GM23248 (cell line): ENCODE measurements at regions not wholly inside any gene's neighbourhood (a gene's known extent, or its start where the extent isn't known, plus 50 kb on each side); places are given as distances from the start of the nearest gene placed in this dataset.

Experiments used
- DNase-seq: peaks from one replicate; pipeline ENCODE4 v3.0.0-alpha.2; 2015
- H2AFZ ChIP-seq: fragments of 200-600 bp; sonication (generic); 2 replicates; pipeline ENCODE4 v1.6.1; 2016; ENCODE audit warnings: antibody characterized with exemption
- H3F3A ChIP-seq: fragments of 200-600 bp; sonication (generic); 2 replicates; pipeline ENCODE4 v1.6.1; 2016; ENCODE audit warnings: mild to moderate bottlenecking, antibody characterized with exemption, mixed run types; ENCODE audit not compliant: insufficient read depth
- H3K27ac ChIP-seq: fragments of 200-600 bp; sonication (generic); 2 replicates; pipeline ENCODE4 v1.5.1; 2016; ENCODE audit warnings: mild to moderate bottlenecking
- H3K27me3 ChIP-seq: fragments of 200-600 bp; sonication (generic); replicated peaks from 2 replicates; pipeline ENCODE4 v1.6.1; 2016; ENCODE audit warnings: mild to moderate bottlenecking; ENCODE audit not compliant: insufficient read depth
- H3K36me3 ChIP-seq: fragments of 200-600 bp; sonication (generic); 2 replicates; pipeline ENCODE4 v1.6.1; 2016; ENCODE audit warnings: low read depth, mild to moderate bottlenecking
- H3K4me1 ChIP-seq: fragments of 200-600 bp; sonication (generic); 2 replicates; pipeline ENCODE4 v1.6.1; 2016; ENCODE audit warnings: mild to moderate bottlenecking; ENCODE audit not compliant: insufficient read depth
- H3K4me2 ChIP-seq: fragments of 200-600 bp; sonication (generic); one replicate; pipeline ENCODE4 v1.6.1; 2016; ENCODE audit warnings: mild to moderate bottlenecking; ENCODE audit not compliant: unreplicated experiment
- H3K4me3 ChIP-seq: fragments of 200-600 bp; sonication (generic); 2 replicates; pipeline ENCODE4 v1.5.1; 2016; ENCODE audit warnings: mild to moderate bottlenecking
- H3K79me2 ChIP-seq: fragments of 200-600 bp; sonication (generic); 2 replicates; pipeline ENCODE4 v1.6.1; 2016; ENCODE audit warnings: mild to moderate bottlenecking; ENCODE audit not compliant: insufficient read depth
- H3K9ac ChIP-seq: fragments of 200-600 bp; sonication (generic); 2 replicates; pipeline ENCODE4 v1.6.1; 2016; ENCODE audit warnings: mild to moderate bottlenecking
- H3K9me2 ChIP-seq: fragments of 200-600 bp; sonication (generic); 2 replicates; pipeline ENCODE4 v1.6.1; 2016; ENCODE audit warnings: mixed run types, mild to moderate bottlenecking, moderate library complexity; ENCODE audit not compliant: insufficient read depth
- H3K9me3 ChIP-seq: fragments of 200-600 bp; sonication (generic); one replicate; pipeline ENCODE4 v1.6.1; 2017; ENCODE audit warnings: low read depth
- H4K20me1 ChIP-seq: fragments of 200-600 bp; sonication (generic); 2 replicates; pipeline ENCODE4 v1.6.0; 2016; ENCODE audit not compliant: insufficient read depth
- EZH2 ChIP-seq: fragments of 200-600 bp; sonication (generic); IDR thresholded peaks from 2 replicates; pipeline ENCODE4 v1.6.1; 2018; ENCODE audit warnings: antibody characterized with exemption, mild to moderate bottlenecking; ENCODE audit not compliant: insufficient read depth, poor library complexity, severe bottlenecking
- EZH2phosphoT487 ChIP-seq: fragments of 200-600 bp; sonication (generic); IDR thresholded peaks from 2 replicates; pipeline ENCODE4 v1.6.1; 2018; ENCODE audit warnings: antibody characterized with exemption, moderate library complexity, mild to moderate bottlenecking, low read depth; ENCODE audit not compliant: insufficient read depth
- whole genome bisulfite sequencing, 2 experiments: methylation state at CpG; one replicate each; pipeline ENCODE4 v1.1.6; 2015 to 2017; ENCODE audit warnings: low lambda C conversion rate in 2 of 2, low coverage in 1 of 2; ENCODE audit errors: missing lambda C conversion rate in 2 of 2; 5-methylcytosine and 5-hydroxymethylcytosine counted together
- in situ Hi-C: fragments of 300-500 bp; cut with MboI; formaldehyde crosslinking; loops from 2 replicates; pipeline ENCODE4 v1.15.0; 2020

GRCh38 chr11:91828901-91829300, 395.7 kb upstream of the FAT3 start:
- in situ Hi-C loops = no loop called here
- H3K4me1 ChIP-seq = no peaks in the 10 kb centered on the region
- H3K4me3 ChIP-seq = no peak overlapping the region
- H3K9me2 ChIP-seq = no peaks in the 10 kb centered on the region
- no peaks in the 10 kb centered on the region for H3K27me3 ChIP-seq
- no peaks in the 10 kb centered on the region for H3K79me2 ChIP-seq
- DNase-seq = no peak
- no peaks in the 10 kb centered on the region for H3K9me3 ChIP-seq
- no peak overlapping the region for H3K4me2 ChIP-seq
- no peak overlapping the region for H2AFZ ChIP-seq
- H3K36me3 ChIP-seq = no peaks in the 10 kb centered on the region
- H3K9ac ChIP-seq = no peak overlapping the region
- 43 to 44% methylated on average over 4 of the region's 4 CpGs for WGBS, 2 experiments
- no peaks in the 10 kb centered on the region for H3F3A ChIP-seq
- H3K27ac ChIP-seq = no peak overlapping the region
- TF ChIP-seq EZH2 (no peak), EZH2phosphoT487 (no peak)
- H4K20me1 ChIP-seq = no peaks in the 10 kb centered on the region

GRCh38 chr11:91825777-91826176, 398.8 kb upstream of the FAT3 start:
- no peaks in the 10 kb centered on the region for H3K27me3 ChIP-seq
- no peak overlapping the region for H3K4me3 ChIP-seq
- TF ChIP-seq EZH2 (no peak), EZH2phosphoT487 (no peak)
- no peaks in the 10 kb centered on the region for H3K4me1 ChIP-seq
- H3F3A ChIP-seq = no peaks in the 10 kb centered on the region
- H3K9me2 ChIP-seq = no peaks in the 10 kb centered on the region
- H3K79me2 ChIP-seq = no peaks in the 10 kb centered on the region
- H3K36me3 ChIP-seq = no peaks in the 10 kb centered on the region
- H3K9ac ChIP-seq = no peak overlapping the region
- H4K20me1 ChIP-seq = no peaks in the 10 kb centered on the region
- in situ Hi-C loops = no loop called here
- H3K4me2 ChIP-seq = no peak overlapping the region
- H2AFZ ChIP-seq = no peak overlapping the region
- no peak overlapping the region for H3K27ac ChIP-seq
- no peaks in the 10 kb centered on the region for H3K9me3 ChIP-seq
- 15 to 19% methylated on average over 2 of the region's 2 CpGs for WGBS, 2 experiments
- no peak for DNase-seq

DNA sequence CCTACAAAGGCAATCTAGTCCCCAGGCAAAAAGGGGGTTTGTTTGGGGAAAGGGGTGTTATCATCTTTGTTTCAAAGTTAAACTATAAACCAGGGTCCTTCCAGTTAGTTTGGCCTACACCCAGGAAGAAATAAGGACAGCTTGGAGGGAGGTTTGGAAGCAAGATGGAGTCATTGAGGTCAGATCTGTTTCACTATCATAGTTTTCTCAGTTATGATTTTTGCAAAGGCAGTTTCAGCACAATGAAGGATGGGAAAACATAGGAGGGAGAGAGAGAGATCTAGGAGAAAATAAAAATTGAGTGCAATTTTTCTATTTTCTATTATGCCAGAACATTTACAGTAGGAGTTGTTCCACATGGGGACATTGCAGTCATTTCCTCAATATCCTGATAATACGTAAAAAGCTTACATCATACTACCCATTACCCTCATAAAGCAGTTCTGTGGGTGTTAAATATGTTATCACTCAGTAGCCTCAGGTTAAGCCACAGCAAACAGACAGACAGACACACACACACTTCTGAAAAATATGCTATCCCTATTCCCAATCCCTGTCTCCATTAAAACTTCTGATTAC, 401.3 kb upstream of the FAT3 start:
- Histone ChIP-seq H3K27me3 (no peaks in the 10 kb centered on the region), H4K20me1 (no peaks in the 10 kb centered on the region), H3K4me1 (no peaks in the 10 kb centered on the region), H2AFZ (no peak overlapping the region), H3K9me2 (no peaks in the 10 kb centered on the region), H3K4me3 (no peak overlapping the region), H3K4me2 (no peak overlapping the region), H3K79me2 (no peaks in the 10 kb centered on the region), H3K9ac (no peak overlapping the region), H3F3A (no peaks in the 10 kb centered on the region), H3K27ac (no peak overlapping the region), H3K9me3 (no peaks in the 10 kb centered on the region), H3K36me3 (no peaks in the 10 kb centered on the region)
- TF ChIP-seq EZH2phosphoT487 (no peak), EZH2 (no peak)
- 21 to 32% methylated on average over 1 of the region's 1 CpG for WGBS, 2 experiments
- in situ Hi-C loops = no loop called here
- no peak for DNase-seq

DNA sequence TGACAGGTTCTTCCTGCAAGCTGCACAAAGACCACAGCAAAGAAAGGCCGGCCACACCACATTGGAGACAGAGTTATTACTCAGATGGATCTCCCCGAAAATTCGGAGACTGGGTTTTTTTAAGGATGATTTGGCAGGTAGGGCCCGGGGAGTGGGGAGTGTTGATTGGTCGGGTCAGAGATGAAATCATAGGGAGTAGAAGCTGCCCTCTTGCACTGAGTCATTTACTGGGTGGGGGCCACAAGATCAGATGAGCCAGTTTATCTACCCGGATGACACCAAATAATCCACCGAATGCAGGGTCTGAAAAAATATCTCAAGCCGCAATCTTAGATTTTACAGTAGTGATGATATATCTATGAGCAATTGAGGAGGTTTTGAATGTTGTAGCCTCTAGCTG, 401.8 kb upstream of the FAT3 start:
- 38 to 41% methylated on average over 8 of the region's 8 CpGs for WGBS, 2 experiments
- no peak overlapping the region for H3K4me3 ChIP-seq
- H3K27me3 ChIP-seq = no peaks in the 10 kb centered on the region
- H3K36me3 ChIP-seq = no peaks in the 10 kb centered on the region
- in situ Hi-C loops = no loop called here
- no peak overlapping the region for H2AFZ ChIP-seq
- H3K4me1 ChIP-seq = no peaks in the 10 kb centered on the region
- no peak overlapping the region for H3K9ac ChIP-seq
- H3F3A ChIP-seq = no peaks in the 10 kb centered on the region
- H3K79me2 ChIP-seq = no peaks in the 10 kb centered on the region
- no peak overlapping the region for H3K4me2 ChIP-seq
- no peaks in the 10 kb centered on the region for H4K20me1 ChIP-seq
- no peak for TF ChIP-seq EZH2
- no peak for TF ChIP-seq EZH2phosphoT487
- no peaks in the 10 kb centered on the region for H3K9me2 ChIP-seq
- H3K27ac ChIP-seq = no peak overlapping the region
- DNase-seq = no peak
- H3K9me3 ChIP-seq = no peaks in the 10 kb centered on the region

DNA sequence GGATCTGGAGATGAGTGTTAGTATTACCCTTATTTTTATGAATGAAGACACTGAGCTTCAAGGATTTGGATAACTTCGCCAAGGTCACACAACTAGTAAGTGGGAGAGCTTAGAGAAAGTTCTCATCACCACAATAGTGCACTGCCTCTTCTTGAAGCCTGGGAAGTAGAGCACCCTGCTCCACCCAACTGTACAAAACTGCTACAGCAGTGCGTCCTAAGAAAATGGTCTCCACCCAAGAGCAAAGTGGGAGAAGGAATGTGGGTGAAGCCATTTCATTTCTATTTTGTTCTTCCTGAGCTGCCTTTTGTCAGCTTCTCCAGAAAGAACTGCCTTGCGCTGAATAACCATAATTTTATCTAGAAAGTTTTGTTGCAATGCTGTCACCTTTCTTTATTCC, 403.9 kb upstream of the FAT3 start:
- in situ Hi-C loops = no loop called here
- no peak for DNase-seq
- Histone ChIP-seq H4K20me1 (no peaks in the 10 kb centered on the region), H3K27me3 (no peaks in the 10 kb centered on the region), H3K9me2 (no peaks in the 10 kb centered on the region), H3K79me2 (no peaks in the 10 kb centered on the region), H3K9me3 (no peaks in the 10 kb centered on the region), H3K4me1 (no peaks in the 10 kb centered on the region), H3K4me2 (no peak overlapping the region), H3K27ac (no peak overlapping the region), H3F3A (no peaks in the 10 kb centered on the region), H3K9ac (no peak overlapping the region), H2AFZ (no peak overlapping the region), H3K36me3 (no peaks in the 10 kb centered on the region), H3K4me3 (no peak overlapping the region)
- no peak for TF ChIP-seq EZH2
- no peak for TF ChIP-seq EZH2phosphoT487
- 41% methylated on average over 3 of the region's 3 CpGs for WGBS, 2 experiments
